Endothelial cell of umbilical vein (primary cell): ENCODE measurements at regions not wholly inside any gene's neighbourhood (a gene's known extent, or its start where the extent isn't known, plus 50 kb on each side); places are given as distances from the start of the nearest gene placed in this dataset.

ENCODE experiments used
- BruUV-seq: library from RNA; stranded (reverse); fragments of 400-500 nt; replicated peaks from 2 replicates; lab custom pipeline; 2021; lab: Mats Ljungman, UMichigan
- CTCF ChIA-PET: fragments of 300-600, 350-600 bp; sonication (Branson Sonifier 250); formaldehyde crosslinking; loops from one replicate; lab custom pipeline; 2021; ENCODE audit warnings: antibody characterized with exemption, inconsistent platforms; lab: Charles Lee
- POLR2A ChIA-PET: fragments of 300-600, 350-600 bp; sonication (Branson Sonifier 250); formaldehyde crosslinking; loops from one replicate; lab custom pipeline; 2021; ENCODE audit warnings: antibody characterized with exemption, inconsistent platforms; lab: Charles Lee
- DNase-seq: peaks from one replicate; pipeline ENCODE4 v3.0.0-alpha.2; 2011; ENCODE audit warnings: low read depth, low spot score
- FAIRE-seq: peaks from 2 replicates; lab custom pipeline; 2011; peaks lifted over from hg19 to GRCh38; lab: Jason Lieb, UNC
- H2AFZ ChIP-seq: 2 replicates; pipeline ENCODE4 v1.6.0; 2012; ENCODE audit warnings: low read depth, low read length, control low read depth, inconsistent platforms
- H3K27ac ChIP-seq: 2 replicates; pipeline ENCODE4 v1.5.1; 2011; ENCODE audit warnings: low read depth, mild to moderate bottlenecking, control low read depth, low read length, moderate library complexity; ENCODE audit not compliant: insufficient read depth
- H3K27me3 ChIP-seq, 2 experiments: 2 replicates each; pipeline versions ENCODE4 v1.6.0 to v1.6.1; 2011; ENCODE audit warnings: low read length in 2 of 2, mixed read lengths in 1 of 2; ENCODE audit not compliant: control insufficient read depth in 2 of 2, insufficient read depth in 2 of 2
- H3K36me3 ChIP-seq, 2 experiments: 2 replicates in 1 of 2; 3 replicates in 1 of 2; pipeline ENCODE4 v1.5.1; 2011; ENCODE audit warnings: low read length in 2 of 2, mild to moderate bottlenecking in 1 of 2, moderate library complexity in 1 of 2; ENCODE audit not compliant: control insufficient read depth in 2 of 2, insufficient read depth in 2 of 2; ENCODE audit errors: extremely low read depth in 1 of 2
- H3K4me1 ChIP-seq: 3 replicates; pipeline ENCODE4 v1.5.1; 2011; ENCODE audit warnings: mild to moderate bottlenecking, low read length; ENCODE audit not compliant: control insufficient read depth, insufficient read depth; ENCODE audit errors: extremely low read depth
- H3K4me2 ChIP-seq: 2 replicates; pipeline ENCODE4 v1.6.1; 2011; ENCODE audit warnings: low read length, control low read depth, mixed read lengths; ENCODE audit not compliant: insufficient read depth
- H3K4me3 ChIP-seq, 3 experiments: fragments of 200-600 bp in 1 of 3; sonication (generic), shearing (Covaris generic) in 1 of 3; replicated peaks in 1 of 3; 2 replicates each; pipeline ENCODE4 v1.5.1; 2011 to 2016; ENCODE audit warnings: control low read depth in 3 of 3, low read length in 3 of 3, mild to moderate bottlenecking in 2 of 3, inconsistent platforms in 1 of 3, low read depth in 1 of 3, moderate library complexity in 1 of 3; ENCODE audit not compliant: insufficient read depth in 1 of 3
- H3K79me2 ChIP-seq: 2 replicates; pipeline ENCODE4 v1.6.0; 2012; ENCODE audit warnings: low read length, inconsistent platforms; ENCODE audit not compliant: control insufficient read depth, insufficient read depth
- H3K9ac ChIP-seq: replicated peaks from 2 replicates; pipeline ENCODE3; 2011; ENCODE audit warnings: low read length, control low read depth; ENCODE audit not compliant: insufficient read depth; ENCODE audit errors: extremely low read depth
- H3K9me1 ChIP-seq: replicated peaks from 3 replicates; pipeline ENCODE4 v1.6.0; 2011; ENCODE audit warnings: mild to moderate bottlenecking, low read length; ENCODE audit not compliant: control insufficient read depth, insufficient read depth; ENCODE audit errors: extremely low read depth
- H3K9me3 ChIP-seq: replicated peaks from 2 replicates; pipeline ENCODE4 v1.5.1; 2012; ENCODE audit warnings: low read length, inconsistent platforms; ENCODE audit not compliant: control insufficient read depth, insufficient read depth
- H4K20me1 ChIP-seq: replicated peaks from 2 replicates; pipeline ENCODE3; 2011; ENCODE audit warnings: mild to moderate bottlenecking, low read length; ENCODE audit not compliant: control insufficient read depth, insufficient read depth; ENCODE audit errors: extremely low read depth
- EZH2 ChIP-seq: IDR thresholded peaks from 2 replicates; pipeline ENCODE4 v1.6.1; 2012; ENCODE audit warnings: borderline replicate concordance, low read depth, mild to moderate bottlenecking, moderate library complexity, low read length, inconsistent platforms; ENCODE audit not compliant: severe bottlenecking
- FOS ChIP-seq: IDR thresholded peaks from 2 replicates; pipeline ENCODE4 v1.6.1; 2011; ENCODE audit warnings: mild to moderate bottlenecking, low read length, moderate library complexity, borderline replicate concordance; ENCODE audit not compliant: insufficient read depth
- GATA2 ChIP-seq: IDR thresholded peaks from 2 replicates; pipeline ENCODE4 v1.7.0; 2011; ENCODE audit warnings: low read depth, mild to moderate bottlenecking, moderate library complexity, mixed read lengths, low read length; ENCODE audit not compliant: insufficient read length, insufficient read depth
- JUN ChIP-seq: IDR thresholded peaks from 2 replicates; pipeline ENCODE4 v1.6.1; 2011; ENCODE audit warnings: borderline replicate concordance, low read depth; ENCODE audit not compliant: insufficient read length, insufficient read depth
- MYC ChIP-seq: IDR thresholded peaks from one replicate; pipeline ENCODE4 v1.6.1; 2011; ENCODE audit warnings: mild to moderate bottlenecking, low read depth, low read length
- POLR2A ChIP-seq: IDR thresholded peaks from 2 replicates; pipeline ENCODE4 v1.6.1; 2012; ENCODE audit warnings: low read depth, mild to moderate bottlenecking, control low read depth, low read length
- POLR2AphosphoS5 ChIP-seq: IDR thresholded peaks from 2 replicates; pipeline ENCODE4 v1.6.1; 2012; ENCODE audit warnings: low read depth, mild to moderate bottlenecking, control low read depth, low read length, moderate library complexity; ENCODE audit not compliant: insufficient read depth
- dilution Hi-C: fragments of 300-500 bp; cut with MboI; formaldehyde crosslinking; loops from one replicate; pipeline ENCODE4 v1.15.0; 2019; ENCODE audit warnings: low sequenced_read_pairs; ENCODE audit not compliant: extremely low pct_ligation_motif_present
- intact Hi-C: fragments of 100-400 bp; cut with micrococcal nuclease; formaldehyde crosslinking; loops from one replicate; pipeline ENCODE4 v1.10.0; 2022
- TF ChIP-seq, protein P1 (sequence below): IDR thresholded peaks from 2 replicates; pipeline ENCODE4 v1.6.1; 2011; ENCODE audit not compliant: insufficient read depth, insufficient read length
- TF ChIP-seq, protein P2 (sequence below), 2 donors: IDR thresholded peaks; 1 replicate in 1 of 2; 2 replicates in 1 of 2; pipeline ENCODE4 v1.5.1; 2011; ENCODE audit warnings: low read length in 2 of 2, mild to moderate bottlenecking in 2 of 2, moderate library complexity in 2 of 2, control low read depth in 1 of 2, inconsistent platforms in 1 of 2, low read depth in 1 of 2; ENCODE audit not compliant: insufficient read depth in 1 of 2; ENCODE audit errors: extremely low read depth in 1 of 2

DNA sequence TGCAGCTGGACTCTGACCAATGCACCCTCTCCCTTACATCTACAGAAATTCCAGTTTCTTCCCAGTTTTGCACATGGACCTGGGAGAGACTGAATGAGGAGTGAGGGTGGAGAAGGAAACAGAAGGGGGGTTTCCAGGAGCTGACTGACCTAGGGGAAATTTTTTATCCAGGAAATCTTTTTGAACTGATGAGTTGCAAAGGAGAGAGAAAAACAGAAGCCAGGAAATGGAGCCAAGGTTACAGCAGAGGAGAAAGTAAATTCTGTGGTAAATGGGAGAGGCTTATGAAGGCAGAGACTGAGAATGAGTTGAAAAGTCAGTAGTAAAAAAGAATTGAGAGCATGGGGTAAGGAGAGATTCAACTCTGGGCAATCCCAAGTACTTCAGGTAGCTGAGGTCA, 192.8 kb downstream of the SMIM20 start:
- Histone ChIP-seq H3K79me2 (no peaks in the 10 kb centered on the region), H3K9ac (no peak overlapping the region), H2AFZ (no peak overlapping the region), H3K4me2 (no peak overlapping the region), H3K27me3 (no peaks in the 10 kb centered on the region), H3K4me1 (no peaks in the 10 kb centered on the region), H3K9me3 (no peaks in the 10 kb centered on the region), H3K9me1 (no peaks in the 10 kb centered on the region), H3K27ac (no peak overlapping the region), H3K36me3 (no peaks in the 10 kb centered on the region), H4K20me1 (no peaks in the 10 kb centered on the region), H3K4me3 (no peak overlapping the region)
- ChIA-PET POLR2A (no interaction called here), CTCF (no interaction called here)
- FAIRE-seq (no peak), DNase-seq (no peak)
- intact Hi-C loops (no loop called here), dilution Hi-C loops (no loop called here)
- BruUV-seq: no TSS peak
- TF ChIP-seq, protein P1, sequence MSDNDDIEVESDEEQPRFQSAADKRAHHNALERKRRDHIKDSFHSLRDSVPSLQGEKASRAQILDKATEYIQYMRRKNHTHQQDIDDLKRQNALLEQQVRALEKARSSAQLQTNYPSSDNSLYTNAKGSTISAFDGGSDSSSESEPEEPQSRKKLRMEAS: no peak
- TF ChIP-seq MYC (no peak), POLR2AphosphoS5 (no peak), POLR2A (no peak), GATA2 (no peak), JUN (no peak), FOS (no peak), EZH2 (no peak)
- TF ChIP-seq, protein P2, sequence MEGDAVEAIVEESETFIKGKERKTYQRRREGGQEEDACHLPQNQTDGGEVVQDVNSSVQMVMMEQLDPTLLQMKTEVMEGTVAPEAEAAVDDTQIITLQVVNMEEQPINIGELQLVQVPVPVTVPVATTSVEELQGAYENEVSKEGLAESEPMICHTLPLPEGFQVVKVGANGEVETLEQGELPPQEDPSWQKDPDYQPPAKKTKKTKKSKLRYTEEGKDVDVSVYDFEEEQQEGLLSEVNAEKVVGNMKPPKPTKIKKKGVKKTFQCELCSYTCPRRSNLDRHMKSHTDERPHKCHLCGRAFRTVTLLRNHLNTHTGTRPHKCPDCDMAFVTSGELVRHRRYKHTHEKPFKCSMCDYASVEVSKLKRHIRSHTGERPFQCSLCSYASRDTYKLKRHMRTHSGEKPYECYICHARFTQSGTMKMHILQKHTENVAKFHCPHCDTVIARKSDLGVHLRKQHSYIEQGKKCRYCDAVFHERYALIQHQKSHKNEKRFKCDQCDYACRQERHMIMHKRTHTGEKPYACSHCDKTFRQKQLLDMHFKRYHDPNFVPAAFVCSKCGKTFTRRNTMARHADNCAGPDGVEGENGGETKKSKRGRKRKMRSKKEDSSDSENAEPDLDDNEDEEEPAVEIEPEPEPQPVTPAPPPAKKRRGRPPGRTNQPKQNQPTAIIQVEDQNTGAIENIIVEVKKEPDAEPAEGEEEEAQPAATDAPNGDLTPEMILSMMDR (IDR thresholded peaks at IDR 0.05; ENCODE audit: extremely low read depth in 1 of 2, insufficient read depth in 1 of 2, low read depth in 1 of 2, low read length in 2 of 2): no peak
